Stomach (tissue), 4 donors: ENCODE measurements at regions not wholly inside any gene's neighbourhood (a gene's known extent, or its start where the extent isn't known, plus 50 kb on each side); places are given as distances from the start of the nearest gene placed in this dataset.

Experiments
- CTCF ChIP-seq, 7 experiments: fragments of 450-650 bp in 4 of 7; fragments of 200-600 bp in 3 of 7; sonication (generic) in 3 of 7; IDR thresholded peaks; one replicate each; pipeline ENCODE4 v1.5.1; 2016 to 2019; ENCODE audit warnings: antibody characterized with exemption in 7 of 7, control low read depth in 2 of 7, mild to moderate bottlenecking in 1 of 7
- EP300 ChIP-seq: sonication (generic); formaldehyde crosslinking; IDR thresholded peaks from one replicate; pipeline ENCODE4 v1.6.1; 2017; ENCODE audit warnings: antibody characterized with exemption
- POLR2A ChIP-seq, 4 donors: fragments of 450-650 bp; IDR thresholded peaks; one replicate each; pipeline ENCODE4 v1.6.1; 2016; ENCODE audit warnings: antibody characterized with exemption in 4 of 4, control low read depth in 2 of 4, mild to moderate bottlenecking in 1 of 4, moderate library complexity in 1 of 4
- POLR2AphosphoS5 ChIP-seq, 3 donors: sonication (generic); formaldehyde crosslinking; IDR thresholded peaks; one replicate each; pipeline ENCODE4 v1.6.1; 2016; ENCODE audit warnings: antibody characterized with exemption in 3 of 3

- no peak for TF ChIP-seq CTCF (IDR thresholded peaks at IDR 0.05)
- no peak for TF ChIP-seq POLR2A (IDR thresholded peaks at IDR 0.05)
- TF ChIP-seq EP300 = no peak
- no peak for TF ChIP-seq POLR2AphosphoS5 (IDR thresholded peaks at IDR 0.05)
Observed at GRCh38 chr9:27671636-27672035, 98.4 kb upstream of the C9orf72 start.
